Endodermal cell (in vitro differentiated cells): ENCODE measurements at regions not wholly inside any gene's neighbourhood (a gene's known extent, or its start where the extent isn't known, plus 50 kb on each side); places are given as distances from the start of the nearest gene placed in this dataset.

ENCODE experiments used
- DNase-seq: peaks from one replicate; pipeline ENCODE4 v3.0.0-alpha.2; 2017
- H3K27ac ChIP-seq: 2 replicates; pipeline ENCODE4 v1.5.1; 2013; ENCODE audit warnings: mild to moderate bottlenecking, low read depth, low read length, moderate library complexity
- H3K27me3 ChIP-seq: 2 replicates; pipeline ENCODE4 v1.6.1; 2013; ENCODE audit warnings: mild to moderate bottlenecking, low read length, moderate library complexity; ENCODE audit not compliant: insufficient read depth, control insufficient read depth, poor library complexity, severe bottlenecking
- H3K36me3 ChIP-seq: 2 replicates; pipeline ENCODE4 v1.7.0; 2013; ENCODE audit warnings: mild to moderate bottlenecking, low read length, moderate library complexity; ENCODE audit not compliant: control insufficient read depth, insufficient read depth
- H3K4me1 ChIP-seq: one replicate; pipeline ENCODE4 v1.7.0; 2013; ENCODE audit warnings: low read length; ENCODE audit not compliant: control insufficient read depth, insufficient read depth
- H3K4me3 ChIP-seq: 2 replicates; pipeline ENCODE4 v1.5.1; 2013; ENCODE audit warnings: mild to moderate bottlenecking, low read length, moderate library complexity
- H3K9ac ChIP-seq: 2 replicates; pipeline ENCODE4 v1.6.1; 2013; ENCODE audit warnings: mild to moderate bottlenecking, low read length, moderate library complexity; ENCODE audit not compliant: poor library complexity, severe bottlenecking; ENCODE audit errors: extremely low read depth
- H3K9me3 ChIP-seq: 2 replicates; pipeline ENCODE4 v1.6.1; 2013; ENCODE audit warnings: mild to moderate bottlenecking, low read length, moderate library complexity; ENCODE audit not compliant: control insufficient read depth
- H3K27ac Mint-ChIP-seq: 2 replicates; pipeline ENCODE4 v1.8.0; 2020; ENCODE audit warnings: mixed read lengths
- H3K27me3 Mint-ChIP-seq: 2 replicates; pipeline ENCODE4 v1.8.0; 2021; ENCODE audit warnings: mild to moderate bottlenecking, mixed read lengths; ENCODE audit not compliant: insufficient read depth
- H3K36me3 Mint-ChIP-seq: 2 replicates; pipeline ENCODE4 v1.8.0; 2020; ENCODE audit warnings: low read depth, mixed read lengths
- H3K4me1 Mint-ChIP-seq: 2 replicates; pipeline ENCODE4 v1.8.0; 2020; ENCODE audit warnings: mixed read lengths
- H3K4me3 Mint-ChIP-seq: 2 replicates; pipeline ENCODE4 v1.8.0; 2020; ENCODE audit warnings: mild to moderate bottlenecking, moderate library complexity, mixed read lengths
- H3K9me3 Mint-ChIP-seq: 2 replicates; pipeline ENCODE4 v1.8.0; 2020; ENCODE audit warnings: mild to moderate bottlenecking, mixed read lengths
- CTCF ChIP-seq: fragments of 200-600 bp; sonication (generic); conservative IDR thresholded peaks from 2 replicates; pipeline ENCODE4 v1.5.0; 2021; ENCODE audit warnings: antibody characterized with exemption, mild to moderate bottlenecking
- WGBS, 2 experiments: methylation state at CpG; one replicate each; pipeline versions ENCODE4 v1.1.5 to v1.1.7; 2013; ENCODE audit warnings: missing lambda C conversion rate in 2 of 2, mixed read lengths in 1 of 2; ENCODE audit not compliant: insufficient coverage in 1 of 2, insufficient read length in 1 of 2; 5-methylcytosine and 5-hydroxymethylcytosine counted together

- DNase-seq = no peak
- Mint-ChIP-seq H3K36me3 (no peaks in the 10 kb centered on the region), H3K27ac (no peak overlapping the region), H3K4me3 (no peak overlapping the region), H3K9me3 (no peaks in the 10 kb centered on the region), H3K27me3 (peaks cover 6% of the 10 kb centered on the region), H3K4me1 (peaks cover 31% of the 10 kb centered on the region)
- TF ChIP-seq CTCF = no peak
- H3K27ac ChIP-seq = no peak overlapping the region
- H3K4me1 ChIP-seq = peaks cover 3% of the 10 kb centered on the region
- H3K9me3 ChIP-seq = no peaks in the 10 kb centered on the region
- H3K9ac ChIP-seq = no peak overlapping the region
- WGBS, 2 experiments = 93 to 97% methylated on average over 16 to 19 of the region's 19 CpGs
- no peak overlapping the region for H3K4me3 ChIP-seq
- no peaks in the 10 kb centered on the region for H3K27me3 ChIP-seq
- no peaks in the 10 kb centered on the region for H3K36me3 ChIP-seq
These were observed 59.2 kb upstream of the TARBP1 start for GRCh38 chr1:234538062-234538731.

GRCh38 chr1:234537236-234537635, 58.3 kb upstream of the TARBP1 start:
- Histone ChIP-seq H3K4me1 (peaks cover 3% of the 10 kb centered on the region), H3K36me3 (no peaks in the 10 kb centered on the region), H3K27ac (no peak overlapping the region), H3K4me3 (no peak overlapping the region), H3K9me3 (no peaks in the 10 kb centered on the region), H3K27me3 (no peaks in the 10 kb centered on the region), H3K9ac (no peak overlapping the region)
- no peak for TF ChIP-seq CTCF
- DNase-seq = no peak
- WGBS, 2 experiments = 93 to 100% methylated on average over 5 of the region's 5 CpGs
- Mint-ChIP-seq H3K36me3 (no peaks in the 10 kb centered on the region), H3K4me1 (peaks cover 22% of the 10 kb centered on the region), H3K27me3 (peaks cover 3% of the 10 kb centered on the region), H3K4me3 (no peak overlapping the region), H3K27ac (no peak overlapping the region), H3K9me3 (no peaks in the 10 kb centered on the region)

GRCh38 chr1:234536741-234537140, 57.8 kb upstream of the TARBP1 start:
- H3K27me3 Mint-ChIP-seq = no peaks in the 10 kb centered on the region
- Histone ChIP-seq H3K9me3 (no peaks in the 10 kb centered on the region), H3K27ac (no peak overlapping the region), H3K27me3 (no peaks in the 10 kb centered on the region), H3K9ac (no peak overlapping the region), H3K4me1 (peaks cover 3% of the 10 kb centered on the region), H3K4me3 (no peak overlapping the region), H3K36me3 (no peaks in the 10 kb centered on the region)
- no peaks in the 10 kb centered on the region for H3K9me3 Mint-ChIP-seq
- no peak for TF ChIP-seq CTCF
- no peaks in the 10 kb centered on the region for H3K36me3 Mint-ChIP-seq
- WGBS, 2 experiments = 95 to 99% methylated on average over 12 of the region's 12 CpGs
- no peak overlapping the region for H3K4me3 Mint-ChIP-seq
- no peak overlapping the region for H3K27ac Mint-ChIP-seq
- H3K4me1 Mint-ChIP-seq = peaks cover 21% of the 10 kb centered on the region
- no peak for DNase-seq
